ENCODE measurements at regions not wholly inside any gene's neighbourhood (a gene's known extent, or its start where the extent isn't known, plus 50 kb on each side); places are given as distances from the start of the nearest gene placed in this dataset.

DNA sequence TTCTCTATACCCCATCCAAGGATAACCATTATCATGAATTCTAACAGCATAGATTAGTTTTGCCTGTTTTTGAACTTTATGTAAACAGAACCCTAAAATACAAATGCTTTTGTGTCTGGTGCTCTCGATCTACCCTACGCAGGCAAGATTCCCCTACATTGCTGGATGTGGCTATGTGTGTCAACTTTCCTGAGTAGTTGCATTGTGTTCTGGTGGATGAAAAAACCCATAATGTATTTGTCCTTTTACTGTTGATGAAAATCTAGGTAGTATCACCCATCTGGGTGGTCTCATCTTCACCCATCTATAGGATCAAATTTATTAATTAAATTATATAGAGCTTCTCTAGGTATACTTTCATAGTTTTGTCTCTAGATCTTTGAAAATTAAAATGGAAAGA is 211.7 kb downstream of the ANKRD60 start (continued):
- TF ChIP-seq, protein P1, sequence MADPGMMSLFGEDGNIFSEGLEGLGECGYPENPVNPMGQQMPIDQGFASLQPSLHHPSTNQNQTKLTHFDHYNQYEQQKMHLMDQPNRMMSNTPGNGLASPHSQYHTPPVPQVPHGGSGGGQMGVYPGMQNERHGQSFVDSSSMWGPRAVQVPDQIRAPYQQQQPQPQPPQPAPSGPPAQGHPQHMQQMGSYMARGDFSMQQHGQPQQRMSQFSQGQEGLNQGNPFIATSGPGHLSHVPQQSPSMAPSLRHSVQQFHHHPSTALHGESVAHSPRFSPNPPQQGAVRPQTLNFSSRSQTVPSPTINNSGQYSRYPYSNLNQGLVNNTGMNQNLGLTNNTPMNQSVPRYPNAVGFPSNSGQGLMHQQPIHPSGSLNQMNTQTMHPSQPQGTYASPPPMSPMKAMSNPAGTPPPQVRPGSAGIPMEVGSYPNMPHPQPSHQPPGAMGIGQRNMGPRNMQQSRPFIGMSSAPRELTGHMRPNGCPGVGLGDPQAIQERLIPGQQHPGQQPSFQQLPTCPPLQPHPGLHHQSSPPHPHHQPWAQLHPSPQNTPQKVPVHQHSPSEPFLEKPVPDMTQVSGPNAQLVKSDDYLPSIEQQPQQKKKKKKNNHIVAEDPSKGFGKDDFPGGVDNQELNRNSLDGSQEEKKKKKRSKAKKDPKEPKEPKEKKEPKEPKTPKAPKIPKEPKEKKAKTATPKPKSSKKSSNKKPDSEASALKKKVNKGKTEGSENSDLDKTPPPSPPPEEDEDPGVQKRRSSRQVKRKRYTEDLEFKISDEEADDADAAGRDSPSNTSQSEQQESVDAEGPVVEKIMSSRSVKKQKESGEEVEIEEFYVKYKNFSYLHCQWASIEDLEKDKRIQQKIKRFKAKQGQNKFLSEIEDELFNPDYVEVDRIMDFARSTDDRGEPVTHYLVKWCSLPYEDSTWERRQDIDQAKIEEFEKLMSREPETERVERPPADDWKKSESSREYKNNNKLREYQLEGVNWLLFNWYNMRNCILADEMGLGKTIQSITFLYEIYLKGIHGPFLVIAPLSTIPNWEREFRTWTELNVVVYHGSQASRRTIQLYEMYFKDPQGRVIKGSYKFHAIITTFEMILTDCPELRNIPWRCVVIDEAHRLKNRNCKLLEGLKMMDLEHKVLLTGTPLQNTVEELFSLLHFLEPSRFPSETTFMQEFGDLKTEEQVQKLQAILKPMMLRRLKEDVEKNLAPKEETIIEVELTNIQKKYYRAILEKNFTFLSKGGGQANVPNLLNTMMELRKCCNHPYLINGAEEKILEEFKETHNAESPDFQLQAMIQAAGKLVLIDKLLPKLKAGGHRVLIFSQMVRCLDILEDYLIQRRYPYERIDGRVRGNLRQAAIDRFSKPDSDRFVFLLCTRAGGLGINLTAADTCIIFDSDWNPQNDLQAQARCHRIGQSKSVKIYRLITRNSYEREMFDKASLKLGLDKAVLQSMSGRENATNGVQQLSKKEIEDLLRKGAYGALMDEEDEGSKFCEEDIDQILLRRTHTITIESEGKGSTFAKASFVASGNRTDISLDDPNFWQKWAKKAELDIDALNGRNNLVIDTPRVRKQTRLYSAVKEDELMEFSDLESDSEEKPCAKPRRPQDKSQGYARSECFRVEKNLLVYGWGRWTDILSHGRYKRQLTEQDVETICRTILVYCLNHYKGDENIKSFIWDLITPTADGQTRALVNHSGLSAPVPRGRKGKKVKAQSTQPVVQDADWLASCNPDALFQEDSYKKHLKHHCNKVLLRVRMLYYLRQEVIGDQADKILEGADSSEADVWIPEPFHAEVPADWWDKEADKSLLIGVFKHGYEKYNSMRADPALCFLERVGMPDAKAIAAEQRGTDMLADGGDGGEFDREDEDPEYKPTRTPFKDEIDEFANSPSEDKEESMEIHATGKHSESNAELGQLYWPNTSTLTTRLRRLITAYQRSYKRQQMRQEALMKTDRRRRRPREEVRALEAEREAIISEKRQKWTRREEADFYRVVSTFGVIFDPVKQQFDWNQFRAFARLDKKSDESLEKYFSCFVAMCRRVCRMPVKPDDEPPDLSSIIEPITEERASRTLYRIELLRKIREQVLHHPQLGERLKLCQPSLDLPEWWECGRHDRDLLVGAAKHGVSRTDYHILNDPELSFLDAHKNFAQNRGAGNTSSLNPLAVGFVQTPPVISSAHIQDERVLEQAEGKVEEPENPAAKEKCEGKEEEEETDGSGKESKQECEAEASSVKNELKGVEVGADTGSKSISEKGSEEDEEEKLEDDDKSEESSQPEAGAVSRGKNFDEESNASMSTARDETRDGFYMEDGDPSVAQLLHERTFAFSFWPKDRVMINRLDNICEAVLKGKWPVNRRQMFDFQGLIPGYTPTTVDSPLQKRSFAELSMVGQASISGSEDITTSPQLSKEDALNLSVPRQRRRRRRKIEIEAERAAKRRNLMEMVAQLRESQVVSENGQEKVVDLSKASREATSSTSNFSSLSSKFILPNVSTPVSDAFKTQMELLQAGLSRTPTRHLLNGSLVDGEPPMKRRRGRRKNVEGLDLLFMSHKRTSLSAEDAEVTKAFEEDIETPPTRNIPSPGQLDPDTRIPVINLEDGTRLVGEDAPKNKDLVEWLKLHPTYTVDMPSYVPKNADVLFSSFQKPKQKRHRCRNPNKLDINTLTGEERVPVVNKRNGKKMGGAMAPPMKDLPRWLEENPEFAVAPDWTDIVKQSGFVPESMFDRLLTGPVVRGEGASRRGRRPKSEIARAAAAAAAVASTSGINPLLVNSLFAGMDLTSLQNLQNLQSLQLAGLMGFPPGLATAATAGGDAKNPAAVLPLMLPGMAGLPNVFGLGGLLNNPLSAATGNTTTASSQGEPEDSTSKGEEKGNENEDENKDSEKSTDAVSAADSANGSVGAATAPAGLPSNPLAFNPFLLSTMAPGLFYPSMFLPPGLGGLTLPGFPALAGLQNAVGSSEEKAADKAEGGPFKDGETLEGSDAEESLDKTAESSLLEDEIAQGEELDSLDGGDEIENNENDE (IDR thresholded peaks at IDR 0.05; ENCODE audit: insufficient replicate concordance, low read length): no peak
- TF ChIP-seq CBX5 (IDR thresholded peaks at IDR 0.05; ENCODE audit: low read depth, low read length) (no peak), TEAD4 (IDR thresholded peaks at IDR 0.05; ENCODE audit: low read depth, low read length) (no peak), SAP30 (IDR thresholded peaks at IDR 0.05; ENCODE audit: insufficient read depth, insufficient replicate concordance, low read length) (no peak), TCF12 (IDR thresholded peaks at IDR 0.05; ENCODE audit: low read depth, low read length) (no peak), ASH2L (IDR thresholded peaks at IDR 0.05; ENCODE audit: low read length) (no peak), BACH1 (IDR thresholded peaks at IDR 0.05; ENCODE audit: low read length) (no peak), EP300 (IDR thresholded peaks at IDR 0.05; ENCODE audit: borderline replicate concordance in 1 of 2, low read depth in 2 of 2, low read length in 2 of 2) (no peak), BRCA1 (IDR thresholded peaks at IDR 0.05; ENCODE audit: low read depth, low read length) (no peak)
- TF ChIP-seq, protein P2, sequence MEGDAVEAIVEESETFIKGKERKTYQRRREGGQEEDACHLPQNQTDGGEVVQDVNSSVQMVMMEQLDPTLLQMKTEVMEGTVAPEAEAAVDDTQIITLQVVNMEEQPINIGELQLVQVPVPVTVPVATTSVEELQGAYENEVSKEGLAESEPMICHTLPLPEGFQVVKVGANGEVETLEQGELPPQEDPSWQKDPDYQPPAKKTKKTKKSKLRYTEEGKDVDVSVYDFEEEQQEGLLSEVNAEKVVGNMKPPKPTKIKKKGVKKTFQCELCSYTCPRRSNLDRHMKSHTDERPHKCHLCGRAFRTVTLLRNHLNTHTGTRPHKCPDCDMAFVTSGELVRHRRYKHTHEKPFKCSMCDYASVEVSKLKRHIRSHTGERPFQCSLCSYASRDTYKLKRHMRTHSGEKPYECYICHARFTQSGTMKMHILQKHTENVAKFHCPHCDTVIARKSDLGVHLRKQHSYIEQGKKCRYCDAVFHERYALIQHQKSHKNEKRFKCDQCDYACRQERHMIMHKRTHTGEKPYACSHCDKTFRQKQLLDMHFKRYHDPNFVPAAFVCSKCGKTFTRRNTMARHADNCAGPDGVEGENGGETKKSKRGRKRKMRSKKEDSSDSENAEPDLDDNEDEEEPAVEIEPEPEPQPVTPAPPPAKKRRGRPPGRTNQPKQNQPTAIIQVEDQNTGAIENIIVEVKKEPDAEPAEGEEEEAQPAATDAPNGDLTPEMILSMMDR (IDR thresholded peaks at IDR 0.05; ENCODE audit: control extremely low read depth in 1 of 3, insufficient read depth in 1 of 3, low read depth in 1 of 3, low read length in 3 of 3): no peak

All from H1 (cell line).